Lower lobe of right lung (tissue), 2 donors: ENCODE measurements at regions not wholly inside any gene's neighbourhood (a gene's known extent, or its start where the extent isn't known, plus 50 kb on each side); places are given as distances from the start of the nearest gene placed in this dataset.

Source experiments
- ATAC-seq, 2 donors: fragments of 200-7000 bp; cut with Tn5 transposase; one replicate each; pipeline ENCODE4 v1.9.1; 2020 to 2022; ENCODE audit warnings: mild to moderate bottlenecking in 2 of 2, moderate library complexity in 2 of 2
- DNase-seq: peaks from one replicate; pipeline ENCODE4 v3.0.0-alpha.2; 2020
- H3K27ac ChIP-seq: fragments of 200-600 bp; one replicate; pipeline ENCODE4 v1.8.0; 2022
- H3K27me3 ChIP-seq: fragments of 200-600 bp; one replicate; pipeline ENCODE4 v1.8.0; 2022; ENCODE audit warnings: low read depth
- H3K36me3 ChIP-seq: fragments of 200-600 bp; one replicate; pipeline ENCODE4 v1.8.0; 2022; ENCODE audit warnings: mild to moderate bottlenecking
- H3K4me1 ChIP-seq: fragments of 200-600 bp; one replicate; pipeline ENCODE4 v1.8.0; 2022
- H3K4me3 ChIP-seq: fragments of 200-600 bp; one replicate; pipeline ENCODE4 v1.8.0; 2022; ENCODE audit warnings: mild to moderate bottlenecking
- H3K9me3 ChIP-seq: fragments of 200-600 bp; one replicate; pipeline ENCODE4 v1.8.0; 2022
- CTCF ChIP-seq: fragments of 200-600 bp; IDR thresholded peaks from one replicate; pipeline ENCODE4 v1.8.0; 2022; ENCODE audit warnings: antibody characterized with exemption, mild to moderate bottlenecking
- intact Hi-C: fragments of 100-400 bp; cut with DNase I; formaldehyde crosslinking; loops from one replicate; pipeline ENCODE4 v1.11.0; 2022
- donor health status: DM: no; HTN: yes; CAD: no; lungs with severe emphysema.

GRCh38 chr7:46833197-46833596 is 748.7 kb downstream of the TNS3 start:
- H3K4me3 ChIP-seq = no peak overlapping the region

GRCh38 chr7:46832136-46832535 is 749.8 kb downstream of the TNS3 start:
- ATAC-seq = no peak

More at GRCh38 chr7:46833197-46833596, 748.7 kb downstream of the TNS3 start:
- no peaks in the 10 kb centered on the region for H3K36me3 ChIP-seq
- intact Hi-C loops = no loop called here
- ATAC-seq (no peak), DNase-seq (no peak)
- no peaks in the 10 kb centered on the region for H3K9me3 ChIP-seq
- H3K27me3 ChIP-seq = no peaks in the 10 kb centered on the region
- no peaks in the 10 kb centered on the region for H3K4me1 ChIP-seq
- TF ChIP-seq CTCF = no peak
- no peak overlapping the region for H3K27ac ChIP-seq

DNA sequence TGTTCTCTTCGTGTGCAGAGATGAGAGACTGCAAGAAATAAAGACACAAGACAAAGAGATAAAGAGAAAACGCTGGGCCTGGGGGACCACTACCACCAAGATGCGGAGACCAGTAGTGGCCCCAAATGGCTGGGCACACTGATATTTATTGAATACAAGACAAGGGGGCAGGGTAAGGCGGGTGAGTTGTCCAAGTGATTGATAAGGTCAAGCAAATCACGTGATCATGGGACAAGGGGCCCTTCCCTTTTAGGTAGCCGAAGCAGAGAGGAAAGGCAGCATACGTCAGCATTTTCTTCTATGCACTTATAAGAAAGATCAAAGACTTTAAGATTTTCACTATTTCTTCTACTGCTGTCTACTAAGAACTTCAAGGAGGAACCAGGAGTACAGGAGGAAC is 762.1 kb downstream of the TNS3 start:
- H3K27ac ChIP-seq = no peak overlapping the region
- no peaks in the 10 kb centered on the region for H3K9me3 ChIP-seq
- H3K36me3 ChIP-seq = no peaks in the 10 kb centered on the region
- intact Hi-C loops = no loop called here
- H3K27me3 ChIP-seq = no peaks in the 10 kb centered on the region
- no peaks in the 10 kb centered on the region for H3K4me1 ChIP-seq
- no peak for TF ChIP-seq CTCF
- H3K4me3 ChIP-seq = no peak overlapping the region
- no peak for ATAC-seq
- no peak for DNase-seq

More at GRCh38 chr7:46832136-46832535, 749.8 kb downstream of the TNS3 start:
- DNase-seq = no peak
- Histone ChIP-seq H3K36me3 (no peaks in the 10 kb centered on the region), H3K27me3 (no peaks in the 10 kb centered on the region), H3K27ac (no peak overlapping the region), H3K4me3 (no peak overlapping the region), H3K4me1 (no peaks in the 10 kb centered on the region), H3K9me3 (no peaks in the 10 kb centered on the region)
- intact Hi-C loops = no loop called here
- no peak for TF ChIP-seq CTCF

DNA sequence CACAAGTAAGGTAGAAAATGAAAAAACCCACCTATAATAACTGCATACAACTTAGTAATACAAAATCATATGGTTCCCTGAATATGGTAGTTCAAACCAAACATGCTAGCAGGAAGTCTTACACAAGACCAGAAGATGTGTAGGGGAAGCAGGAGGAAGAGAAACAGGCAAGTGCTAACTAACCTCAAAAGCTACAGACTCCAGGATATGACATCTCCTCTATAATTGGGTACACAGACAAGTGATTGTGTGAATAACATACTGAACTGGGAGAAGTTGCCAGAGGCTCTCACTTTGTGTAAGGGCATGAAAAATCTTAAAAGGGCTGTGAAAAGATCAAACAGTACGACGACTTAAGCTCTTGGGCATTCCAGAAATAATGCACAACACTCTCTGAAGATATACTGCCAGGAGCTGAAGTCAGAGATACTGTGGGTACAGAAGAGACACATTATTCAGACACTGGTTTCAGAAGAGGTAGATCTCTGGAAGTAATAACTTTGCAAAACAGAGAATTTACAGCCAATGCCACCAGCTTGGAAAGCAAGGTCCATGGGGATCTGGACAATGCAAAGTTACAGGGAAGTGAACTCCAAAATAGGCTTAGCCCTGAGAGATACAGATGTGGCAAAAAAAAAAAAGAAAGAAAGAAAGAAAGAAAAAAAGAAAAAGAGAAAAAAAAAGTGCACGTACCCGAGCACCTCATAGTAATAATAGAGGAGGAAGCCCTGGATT is 767.2 kb downstream of the TNS3 start:
- TF ChIP-seq CTCF = no peak
- H3K27me3 ChIP-seq = no peaks in the 10 kb centered on the region
- DNase-seq (no peak), ATAC-seq (no peak)
- no peaks in the 10 kb centered on the region for H3K36me3 ChIP-seq
- intact Hi-C loops = no loop called here
- H3K4me3 ChIP-seq = no peak overlapping the region
- H3K9me3 ChIP-seq = no peaks in the 10 kb centered on the region
- H3K27ac ChIP-seq = no peak overlapping the region
- no peaks in the 10 kb centered on the region for H3K4me1 ChIP-seq

DNA sequence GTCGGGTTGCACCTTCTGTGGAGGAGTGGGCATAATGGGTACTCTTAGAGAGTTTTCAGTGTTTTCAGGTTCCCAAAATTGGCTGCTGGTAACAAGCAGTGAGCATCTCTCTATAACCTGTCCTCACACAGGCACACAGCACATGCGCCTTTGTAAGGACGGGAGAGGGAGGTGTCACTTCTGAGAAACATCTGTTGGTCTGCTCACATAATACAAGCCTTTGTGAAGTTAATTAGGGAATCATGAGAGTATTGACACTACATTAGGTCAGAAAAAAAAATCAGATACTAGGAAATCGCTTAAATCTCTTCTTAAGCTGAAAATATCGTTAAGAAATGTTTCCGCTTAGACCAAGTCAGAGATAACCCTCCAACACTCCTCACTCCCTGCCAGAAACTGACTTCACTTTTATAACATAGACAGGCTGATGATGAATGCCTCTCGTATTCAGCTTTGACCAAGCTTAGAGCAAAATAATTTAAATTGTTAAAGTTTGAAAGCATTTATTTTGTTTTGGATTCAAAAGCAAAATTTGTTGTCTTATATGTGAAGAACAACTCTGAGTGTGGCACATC is 769.7 kb downstream of the TNS3 start:
- DNase-seq = no peak
- Histone ChIP-seq H3K36me3 (no peaks in the 10 kb centered on the region), H3K4me3 (no peak overlapping the region), H3K4me1 (no peaks in the 10 kb centered on the region), H3K27me3 (no peaks in the 10 kb centered on the region), H3K27ac (no peak overlapping the region), H3K9me3 (no peaks in the 10 kb centered on the region)
- no peak for ATAC-seq
- TF ChIP-seq CTCF = no peak
- intact Hi-C loops = no loop called here
